ENCODE measurements at regions not wholly inside any gene's neighbourhood (a gene's known extent, or its start where the extent isn't known, plus 50 kb on each side); places are given as distances from the start of the nearest gene placed in this dataset.

- H3K36me3 ChIP-seq (ENCODE audit: control insufficient read depth, insufficient read depth, low read length) = no peaks in the 10 kb centered on the region
- no peaks in the 10 kb centered on the region for H3K79me2 ChIP-seq
- H3K4me3 ChIP-seq (ENCODE audit: low read depth, low read length) = no peak overlapping the region
- TF ChIP-seq, protein P1, sequence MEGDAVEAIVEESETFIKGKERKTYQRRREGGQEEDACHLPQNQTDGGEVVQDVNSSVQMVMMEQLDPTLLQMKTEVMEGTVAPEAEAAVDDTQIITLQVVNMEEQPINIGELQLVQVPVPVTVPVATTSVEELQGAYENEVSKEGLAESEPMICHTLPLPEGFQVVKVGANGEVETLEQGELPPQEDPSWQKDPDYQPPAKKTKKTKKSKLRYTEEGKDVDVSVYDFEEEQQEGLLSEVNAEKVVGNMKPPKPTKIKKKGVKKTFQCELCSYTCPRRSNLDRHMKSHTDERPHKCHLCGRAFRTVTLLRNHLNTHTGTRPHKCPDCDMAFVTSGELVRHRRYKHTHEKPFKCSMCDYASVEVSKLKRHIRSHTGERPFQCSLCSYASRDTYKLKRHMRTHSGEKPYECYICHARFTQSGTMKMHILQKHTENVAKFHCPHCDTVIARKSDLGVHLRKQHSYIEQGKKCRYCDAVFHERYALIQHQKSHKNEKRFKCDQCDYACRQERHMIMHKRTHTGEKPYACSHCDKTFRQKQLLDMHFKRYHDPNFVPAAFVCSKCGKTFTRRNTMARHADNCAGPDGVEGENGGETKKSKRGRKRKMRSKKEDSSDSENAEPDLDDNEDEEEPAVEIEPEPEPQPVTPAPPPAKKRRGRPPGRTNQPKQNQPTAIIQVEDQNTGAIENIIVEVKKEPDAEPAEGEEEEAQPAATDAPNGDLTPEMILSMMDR (IDR thresholded peaks at IDR 0.05) = no peak
- H2AFZ ChIP-seq = no peak overlapping the region
- no peak overlapping the region for H3K27ac ChIP-seq
- no peaks in the 10 kb centered on the region for H3K4me1 ChIP-seq
- no peak overlapping the region for H3K4me2 ChIP-seq (ENCODE audit: low read length)
- no peak overlapping the region for H3K9ac ChIP-seq
- no peaks in the 10 kb centered on the region for H3K9me3 ChIP-seq (ENCODE audit: control insufficient read depth, low read length)
- H3K27me3 ChIP-seq (ENCODE audit: control insufficient read depth, insufficient read depth, low read length) = no peaks in the 10 kb centered on the region
Measured at GRCh38 chr1:59188413-59189213, 108.3 kb upstream of the FGGY start.

DNA sequence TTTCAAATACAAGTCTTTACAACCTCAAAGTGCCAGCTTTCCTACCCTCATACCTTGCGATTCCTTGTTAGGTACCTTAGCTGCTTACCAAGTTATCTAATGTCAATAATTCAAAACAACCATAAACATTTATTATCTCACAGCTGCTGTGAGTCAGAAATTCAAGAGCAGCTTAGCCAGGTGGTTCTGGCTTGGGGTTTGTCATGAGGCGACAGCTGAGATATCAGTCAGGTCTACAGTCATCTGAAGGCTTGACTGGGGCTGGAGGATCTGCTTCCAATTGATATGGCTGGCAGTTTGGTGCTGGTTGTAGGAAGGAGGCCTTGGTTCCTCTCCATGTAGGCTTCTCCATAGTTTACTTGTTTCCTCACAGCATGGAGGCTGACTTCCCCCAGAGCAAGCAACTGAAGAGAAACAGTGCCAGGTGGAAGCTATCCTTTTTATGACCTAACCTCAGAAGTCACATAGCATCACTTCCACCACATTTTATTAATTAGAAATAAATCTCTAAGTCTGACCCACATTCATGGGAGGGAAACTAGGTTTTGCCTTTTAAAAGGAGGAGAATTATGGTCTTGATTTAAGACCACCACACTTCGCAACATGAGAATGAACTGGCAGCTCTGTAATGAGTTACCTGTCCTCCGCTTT, 103.3 kb upstream of the FGGY start:
- no peak overlapping the region for H3K4me2 ChIP-seq (ENCODE audit: low read length)
- no peak overlapping the region for H3K4me3 ChIP-seq (ENCODE audit: low read depth, low read length)
- no peaks in the 10 kb centered on the region for H3K4me1 ChIP-seq
- no peak overlapping the region for H2AFZ ChIP-seq
- no peaks in the 10 kb centered on the region for H3K36me3 ChIP-seq (ENCODE audit: control insufficient read depth, insufficient read depth, low read length)
- TF ChIP-seq, protein P1 (IDR thresholded peaks at IDR 0.05) = no peak
- no peaks in the 10 kb centered on the region for H3K9me3 ChIP-seq (ENCODE audit: control insufficient read depth, low read length)
- no peaks in the 10 kb centered on the region for H3K79me2 ChIP-seq
- H3K9ac ChIP-seq = no peak overlapping the region
- H3K27ac ChIP-seq = no peak overlapping the region
- no peaks in the 10 kb centered on the region for H3K27me3 ChIP-seq (ENCODE audit: control insufficient read depth, insufficient read depth, low read length)

- TF ChIP-seq, protein P1 (IDR thresholded peaks at IDR 0.05) = no peak
Measured at GRCh38 chr1:59194621-59195020, 102.3 kb upstream of the FGGY start.

GRCh38 chr1:59195151-59195550, 101.7 kb upstream of the FGGY start:
- Histone ChIP-seq H3K9ac (no peak overlapping the region), H3K4me3 (ENCODE audit: low read depth, low read length) (no peak overlapping the region), H3K4me2 (ENCODE audit: low read length) (no peak overlapping the region), H3K27me3 (ENCODE audit: control insufficient read depth, insufficient read depth, low read length) (no peaks in the 10 kb centered on the region), H3K9me3 (ENCODE audit: control insufficient read depth, low read length) (no peaks in the 10 kb centered on the region), H2AFZ (no peak overlapping the region), H3K36me3 (ENCODE audit: control insufficient read depth, insufficient read depth, low read length) (no peaks in the 10 kb centered on the region), H3K79me2 (no peaks in the 10 kb centered on the region), H3K27ac (no peak overlapping the region), H3K4me1 (no peaks in the 10 kb centered on the region)
- TF ChIP-seq, protein P1 (IDR thresholded peaks at IDR 0.05) = no peak

More at GRCh38 chr1:59194621-59195020, 102.3 kb upstream of the FGGY start:
- no peak overlapping the region for H2AFZ ChIP-seq
- no peaks in the 10 kb centered on the region for H3K79me2 ChIP-seq
- H3K9ac ChIP-seq = no peak overlapping the region
- no peaks in the 10 kb centered on the region for H3K4me1 ChIP-seq
- H3K4me3 ChIP-seq (ENCODE audit: low read depth, low read length) = no peak overlapping the region
- no peaks in the 10 kb centered on the region for H3K27me3 ChIP-seq (ENCODE audit: control insufficient read depth, insufficient read depth, low read length)
- no peak overlapping the region for H3K4me2 ChIP-seq (ENCODE audit: low read length)
- H3K9me3 ChIP-seq (ENCODE audit: control insufficient read depth, low read length) = no peaks in the 10 kb centered on the region
- no peak overlapping the region for H3K27ac ChIP-seq
- H3K36me3 ChIP-seq (ENCODE audit: control insufficient read depth, insufficient read depth, low read length) = no peaks in the 10 kb centered on the region
